ENCODE measurements at regions not wholly inside any gene's neighbourhood (a gene's known extent, or its start where the extent isn't known, plus 50 kb on each side); places are given as distances from the start of the nearest gene placed in this dataset.

GRCh38 chr11:45472716-45473317, 186.7 kb upstream of the SYT13 start:
- H3K36me3 ChIP-seq (ENCODE audit: control insufficient read depth, insufficient read depth, low read length), result no peaks in the 10 kb centered on the region
- DNase-seq (no peak), ATAC-seq (no peak)
- no peaks in the 10 kb centered on the region for H3K27me3 ChIP-seq (ENCODE audit: control insufficient read depth, insufficient read depth, low read length)
- intact Hi-C loops (cut with micrococcal nuclease), result no loop called here
- Mint-ChIP-seq H3K27me3 (ENCODE audit: low read depth in 2 of 2) (peaks cover 7 to 23% of the 10 kb centered on the region in 2 donors), H3K4me3 (no peak overlapping the region), H3K4me1 (no peaks in the 10 kb centered on the region), H3K36me3 (no peaks in the 10 kb centered on the region), H3K27ac (no peak overlapping the region), H3K9me3 (no peaks in the 10 kb centered on the region)
- H3K4me3 ChIP-seq (ENCODE audit: low read length), result no peak overlapping the region
- WGBS (ENCODE audit: insufficient coverage), result 77% methylated on average over 8 of the region's 14 CpGs
- no peaks in the 10 kb centered on the region for H3K9me3 ChIP-seq (ENCODE audit: control insufficient read depth, insufficient read depth, low read length)
- no peak overlapping the region for H3K27ac ChIP-seq (ENCODE audit: low read length)
- H3K4me1 ChIP-seq (ENCODE audit: control insufficient read depth, insufficient read depth, low read length), result no peaks in the 10 kb centered on the region
- no peak for TF ChIP-seq CTCF (IDR thresholded peaks at IDR 0.05)

DNA sequence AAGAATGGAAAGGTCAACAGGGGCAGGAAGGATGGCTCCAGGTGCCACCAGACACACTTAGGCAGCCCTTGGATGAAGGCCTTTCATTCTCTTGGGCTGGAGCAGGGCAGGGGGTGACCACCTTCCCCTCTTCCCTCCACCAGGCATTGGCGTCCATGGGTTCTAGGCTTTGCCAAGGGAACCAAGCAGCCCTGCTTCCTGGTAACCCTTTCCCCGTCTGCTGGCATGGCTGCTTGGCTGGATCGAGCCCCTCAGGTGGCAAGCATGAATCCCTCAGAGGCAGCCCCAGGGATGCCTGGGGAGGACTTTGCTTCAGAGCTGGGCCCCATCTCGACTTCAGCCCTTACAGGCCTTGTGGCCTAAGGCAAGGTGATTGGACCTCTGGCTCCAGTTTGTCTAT, 185.1 kb upstream of the SYT13 start:
- TF ChIP-seq CTCF (IDR thresholded peaks at IDR 0.05), result no peak

GRCh38 chr11:45470794-45471167, 184.6 kb upstream of the SYT13 start:
- no peaks in the 10 kb centered on the region for H3K4me1 Mint-ChIP-seq
- no peak for TF ChIP-seq CTCF (IDR thresholded peaks at IDR 0.05)
- no peaks in the 10 kb centered on the region for H3K4me1 ChIP-seq (ENCODE audit: control insufficient read depth, insufficient read depth, low read length)
- no peak overlapping the region for H3K27ac Mint-ChIP-seq
- no peak for DNase-seq
- H3K36me3 Mint-ChIP-seq, result no peaks in the 10 kb centered on the region
- peaks cover 7 to 14% of the 10 kb centered on the region in 2 donors for H3K27me3 Mint-ChIP-seq (ENCODE audit: low read depth in 2 of 2)
- no peak for ATAC-seq
- no peaks in the 10 kb centered on the region for H3K36me3 ChIP-seq (ENCODE audit: control insufficient read depth, insufficient read depth, low read length)
- H3K4me3 Mint-ChIP-seq, result no peak overlapping the region
- H3K27me3 ChIP-seq (ENCODE audit: control insufficient read depth, insufficient read depth, low read length), result no peaks in the 10 kb centered on the region
- no peak overlapping the region for H3K27ac ChIP-seq (ENCODE audit: low read length)
- 83% methylated on average over 3 of the region's 3 CpGs for WGBS (ENCODE audit: insufficient coverage)
- no peak overlapping the region for H3K4me3 ChIP-seq (ENCODE audit: low read length)
- no peaks in the 10 kb centered on the region for H3K9me3 ChIP-seq (ENCODE audit: control insufficient read depth, insufficient read depth, low read length)
- no peaks in the 10 kb centered on the region for H3K9me3 Mint-ChIP-seq
- intact Hi-C loops (cut with micrococcal nuclease), result no loop called here

More for the DNA sequence above, 185.1 kb upstream of the SYT13 start:
- peaks cover 7 to 14% of the 10 kb centered on the region in 2 donors for H3K27me3 Mint-ChIP-seq (ENCODE audit: low read depth in 2 of 2)
- 79% methylated on average over 4 of the region's 4 CpGs for WGBS (ENCODE audit: insufficient coverage)
- no peak overlapping the region for H3K27ac Mint-ChIP-seq
- Histone ChIP-seq H3K36me3 (ENCODE audit: control insufficient read depth, insufficient read depth, low read length) (no peaks in the 10 kb centered on the region), H3K27ac (ENCODE audit: low read length) (no peak overlapping the region), H3K27me3 (ENCODE audit: control insufficient read depth, insufficient read depth, low read length) (no peaks in the 10 kb centered on the region), H3K9me3 (ENCODE audit: control insufficient read depth, insufficient read depth, low read length) (no peaks in the 10 kb centered on the region), H3K4me1 (ENCODE audit: control insufficient read depth, insufficient read depth, low read length) (no peaks in the 10 kb centered on the region), H3K4me3 (ENCODE audit: low read length) (no peak overlapping the region)
- H3K4me3 Mint-ChIP-seq, result no peak overlapping the region
- no peak for ATAC-seq
- no peaks in the 10 kb centered on the region for H3K36me3 Mint-ChIP-seq
- H3K9me3 Mint-ChIP-seq, result no peaks in the 10 kb centered on the region
- intact Hi-C loops (cut with micrococcal nuclease), result no loop called here
- H3K4me1 Mint-ChIP-seq, result no peaks in the 10 kb centered on the region
- no peak for DNase-seq

- no peak overlapping the region for H3K27ac Mint-ChIP-seq
- Histone ChIP-seq H3K9me3 (ENCODE audit: control insufficient read depth, insufficient read depth, low read length) (no peaks in the 10 kb centered on the region), H3K27me3 (ENCODE audit: control insufficient read depth, insufficient read depth, low read length) (no peaks in the 10 kb centered on the region), H3K27ac (ENCODE audit: low read length) (no peak overlapping the region), H3K4me3 (ENCODE audit: low read length) (no peak overlapping the region), H3K36me3 (ENCODE audit: control insufficient read depth, insufficient read depth, low read length) (no peaks in the 10 kb centered on the region), H3K4me1 (ENCODE audit: control insufficient read depth, insufficient read depth, low read length) (no peaks in the 10 kb centered on the region)
- no peaks in the 10 kb centered on the region for H3K36me3 Mint-ChIP-seq
- H3K9me3 Mint-ChIP-seq, result no peaks in the 10 kb centered on the region
- H3K4me3 Mint-ChIP-seq, result no peak overlapping the region
- 73% methylated on average over 7 of the region's 8 CpGs for WGBS (ENCODE audit: insufficient coverage)
- intact Hi-C loops (cut with micrococcal nuclease), result no loop called here
- peaks cover 7 to 14% of the 10 kb centered on the region in 2 donors for H3K27me3 Mint-ChIP-seq (ENCODE audit: low read depth in 2 of 2)
- no peak for ATAC-seq
- no peak for TF ChIP-seq CTCF (IDR thresholded peaks at IDR 0.05)
- no peak for DNase-seq
- no peaks in the 10 kb centered on the region for H3K4me1 Mint-ChIP-seq
Measured at GRCh38 chr11:45470151-45470793, 184.1 kb upstream of the SYT13 start.

Measured in natural killer cell (primary cell).